GM12878 (cell line): ENCODE measurements at regions not wholly inside any gene's neighbourhood (a gene's known extent, or its start where the extent isn't known, plus 50 kb on each side); places are given as distances from the start of the nearest gene placed in this dataset.
A peak's percentile ranks its signal among the peaks of the same experiment; 100 is the strongest.
"Not testable (repeated sequence)": the region's sequence is repeated elsewhere in the genome, so short reads cannot be mapped to it uniquely, and the experiment has no call there.

Experiments used
- ATAC-seq: fragments of 200-7000 bp; cut with Tn5 transposase; 3 replicates; pipeline ENCODE4 v1.9.1; 2020; ENCODE audit warnings: mild to moderate bottlenecking, moderate library complexity
- BruUV-seq: library from RNA; stranded (reverse); fragments of 400-500 nt; replicated peaks from 2 replicates; lab custom pipeline; 2021; lab: Mats Ljungman, UMichigan
- CTCF ChIA-PET: fragments of 300-600 bp; sonication (Branson Sonifier 250); formaldehyde crosslinking; extraction: SDS; loops from one replicate; lab custom pipeline; 2021; ENCODE audit warnings: inconsistent platforms; lab: Yijun Ruan, JAX
- POLR2A ChIA-PET: fragments of 350-600 bp; formaldehyde crosslinking; extraction: SDS; loops from one replicate; lab custom pipeline; 2021; ENCODE audit warnings: inconsistent platforms; lab: Charles Lee
- RAD21 ChIA-PET: fragments of 300-600 bp; sonication (Branson Sonifier 250); formaldehyde crosslinking; loops from one replicate; lab custom pipeline; 2023; ENCODE audit warnings: antibody characterized with exemption; ENCODE audit not compliant: unreplicated experiment; lab: Charles Lee
- SMC1A ChIA-PET: fragments of 300-600 bp; sonication (Branson Sonifier 250); formaldehyde crosslinking; loops from one replicate; lab custom pipeline; 2023; ENCODE audit not compliant: unreplicated experiment, uncharacterized antibody; lab: Charles Lee
- DNase-seq: peaks from one replicate; pipeline ENCODE4 v3.0.0-alpha.2; 2011; ENCODE audit warnings: low read depth, low spot score
- FAIRE-seq: peaks from 3 replicates; lab custom pipeline; 2011; peaks lifted over from hg19 to GRCh38; lab: Jason Lieb, UNC
- H2AFZ ChIP-seq: 2 replicates; pipeline ENCODE4 v1.6.0; 2011; ENCODE audit warnings: low read depth, low read length, control low read depth; ENCODE audit not compliant: control insufficient read depth
- H3K27ac ChIP-seq: 2 replicates; pipeline ENCODE4 v1.5.1; 2011; ENCODE audit warnings: control low read depth; ENCODE audit not compliant: control insufficient read depth, insufficient read depth
- H3K27me3 ChIP-seq, 2 experiments: replicated peaks in 1 of 2; 2 replicates each; pipeline versions ENCODE4 v1.6.0 to v1.6.1; 2011; ENCODE audit warnings: low read length in 1 of 2; ENCODE audit not compliant: control insufficient read depth in 2 of 2, insufficient read depth in 2 of 2
- H3K36me3 ChIP-seq, 2 experiments: 2 replicates each; pipeline ENCODE4 v1.5.1; 2011; ENCODE audit warnings: low read length in 1 of 2; ENCODE audit not compliant: control insufficient read depth in 2 of 2, insufficient read depth in 2 of 2
- H3K4me1 ChIP-seq: 2 replicates; pipeline ENCODE4 v1.6.1; 2011; ENCODE audit warnings: mild to moderate bottlenecking, low read length, moderate library complexity, mixed read lengths; ENCODE audit not compliant: control insufficient read depth, insufficient read depth
- H3K4me2 ChIP-seq: 2 replicates; pipeline ENCODE4 v1.6.0; 2011; ENCODE audit warnings: control low read depth; ENCODE audit not compliant: control insufficient read depth, insufficient read depth
- H3K4me3 ChIP-seq: fragments of 200-600 bp; sonication (generic); 2 replicates; pipeline ENCODE4 v1.5.1; 2016
- H3K79me2 ChIP-seq: 2 replicates; pipeline ENCODE4 v1.6.0; 2011; ENCODE audit warnings: low read length; ENCODE audit not compliant: control insufficient read depth, insufficient read depth
- H3K9ac ChIP-seq: 2 replicates; pipeline ENCODE4 v1.8.0; 2011; ENCODE audit warnings: low read length, control low read depth, mixed read lengths; ENCODE audit not compliant: control insufficient read depth, insufficient read depth
- H3K9me3 ChIP-seq: replicated peaks from 3 replicates; pipeline ENCODE4 v1.5.1; 2011; ENCODE audit warnings: mild to moderate bottlenecking, low read length; ENCODE audit not compliant: control insufficient read depth, insufficient read depth
- H4K20me1 ChIP-seq: 2 replicates; pipeline ENCODE4 v1.6.0; 2011; ENCODE audit not compliant: control insufficient read depth, insufficient read depth
- DPF2 ChIP-seq: fragments of 450-650 bp; IDR thresholded peaks from 2 replicates; pipeline ENCODE4 v1.6.1; 2017; ENCODE audit warnings: mild to moderate bottlenecking
- FOS ChIP-seq: IDR thresholded peaks from 3 replicates; pipeline ENCODE4 v1.6.1; 2011; ENCODE audit warnings: borderline replicate concordance; ENCODE audit not compliant: insufficient read length; ENCODE audit errors: extremely low read depth
- IKZF1 ChIP-seq: fragments of 450-650 bp; conservative IDR thresholded peaks from 2 replicates; pipeline ENCODE4 v1.6.1; 2017; ENCODE audit warnings: antibody characterized with exemption, mild to moderate bottlenecking
- LARP7 ChIP-seq: fragments of 450-650 bp; IDR thresholded peaks from 2 replicates; pipeline ENCODE4 v1.6.1; 2017; ENCODE audit warnings: mild to moderate bottlenecking
- NFYB ChIP-seq: IDR thresholded peaks from 2 replicates; pipeline ENCODE4 v1.6.1; 2011; ENCODE audit warnings: low read depth, mild to moderate bottlenecking, low read length, improper control_type of control experiment, moderate library complexity; ENCODE audit not compliant: insufficient read depth
- POLR2AphosphoS5 ChIP-seq: IDR thresholded peaks from 2 replicates; pipeline ENCODE4 v1.6.1; 2011; ENCODE audit warnings: mild to moderate bottlenecking, low read length, inconsistent platforms
- WGBS: methylation state at CpG from one replicate; pipeline ENCODE4 v1.1.6; 2016; ENCODE audit warnings: low lambda C conversion rate; ENCODE audit not compliant: insufficient replicate concordance, insufficient coverage; ENCODE audit errors: missing lambda C conversion rate; 5-methylcytosine and 5-hydroxymethylcytosine counted together
- in situ Hi-C: fragments of 300-500 bp; cut with MboI; formaldehyde crosslinking; loops from 9 replicates; pipeline ENCODE4 v1.14.3; 2018; ENCODE audit warnings: mixed read lengths
- intact Hi-C: fragments of 100-400 bp; cut with micrococcal nuclease; formaldehyde crosslinking; loops from one replicate; pipeline ENCODE4 v1.14.2; 2022; ENCODE audit not compliant: unreplicated experiment

- TF ChIP-seq IKZF1 (no peak), DPF2 (no peak), FOS (no peak), LARP7 (no peak)
These were observed 448.3 kb downstream of the SOX11 start (continued) for GRCh38 chr2:6140509-6140908.

GRCh38 chr2:6143812-6144211 lies 451.6 kb downstream of the SOX11 start:
- Histone ChIP-seq H4K20me1 (no peaks in the 10 kb centered on the region), H3K4me2 (no peak overlapping the region), H2AFZ (no peak overlapping the region), H3K27me3 (no peaks in the 10 kb centered on the region), H3K36me3 (no peaks in the 10 kb centered on the region), H3K9me3 (peaks cover 2% of the 10 kb centered on the region; the same call in 1 of the 3 replicates), H3K4me3 (no peak overlapping the region), H3K4me1 (no peaks in the 10 kb centered on the region), H3K27ac (no peak overlapping the region), H3K9ac (no peak overlapping the region), H3K79me2 (no peaks in the 10 kb centered on the region)
- DNase-seq (no peak), ATAC-seq (no peak), FAIRE-seq (no peak)
- BruUV-seq, result no TSS peak
- ChIA-PET CTCF (no interaction called here), SMC1A (interaction anchor here (1.3 kb wide), 1 partner anchor 10 kb away, joined by 4 read pairs; no protein-coding TSS in a partner anchor), RAD21 (no interaction called here), POLR2A (no interaction called here)
- in situ Hi-C loops, result no loop called here
- WGBS, result 3% methylated on average over 1 of the region's 1 CpG
- TF ChIP-seq NFYB (0 out of 2 replicates have a peak, but pooled peaks have one; percentile 6), POLR2AphosphoS5 (no peak)
- intact Hi-C loops, result no loop called here

- H3K4me1 ChIP-seq, H3K9ac ChIP-seq, POLR2A ChIA-PET, H3K79me2 ChIP-seq, H3K4me3 ChIP-seq, DNase-seq, intact Hi-C loops, BruUV-seq, H3K27ac ChIP-seq, RAD21 ChIA-PET, ATAC-seq, H3K4me2 ChIP-seq, H4K20me1 ChIP-seq, H3K27me3 ChIP-seq, FAIRE-seq, H2AFZ ChIP-seq, in situ Hi-C loops, H3K9me3 ChIP-seq, SMC1A ChIA-PET, CTCF ChIA-PET, H3K36me3 ChIP-seq: not testable (repeated sequence)
- WGBS, result 40% methylated on average over 1 of the region's 1 CpG
These were observed 455.0 kb downstream of the SOX11 start for GRCh38 chr2:6147215-6147614.
